OCI-LY1 (cell line): ENCODE measurements at regions not wholly inside any gene's neighbourhood (a gene's known extent, or its start where the extent isn't known, plus 50 kb on each side); places are given as distances from the start of the nearest gene placed in this dataset.

ENCODE experiments used
- H2AFZ ChIP-seq: fragments of 200-600 bp; sonication (generic), shearing (Covaris generic); 2 replicates; pipeline ENCODE4 v1.6.0; 2014; ENCODE audit warnings: antibody characterized with exemption, mild to moderate bottlenecking, low read length
- H3F3A ChIP-seq: fragments of 200-600 bp; sonication (generic), shearing (Covaris generic); 2 replicates; pipeline ENCODE4 v1.6.0; 2014; ENCODE audit warnings: mild to moderate bottlenecking, antibody characterized with exemption, low read length, moderate library complexity; ENCODE audit not compliant: insufficient read depth
- H3K27ac ChIP-seq: fragments of 200-600 bp; sonication (generic); 2 replicates; pipeline ENCODE4 v1.5.1; 2014; ENCODE audit warnings: low read length, mixed run types, mild to moderate bottlenecking, low read depth; ENCODE audit not compliant: poor library complexity, severe bottlenecking
- H3K27me3 ChIP-seq: fragments of 200-600 bp; sonication (generic); 2 replicates; pipeline ENCODE4 v1.6.0; 2014; ENCODE audit warnings: antibody characterized with exemption, mild to moderate bottlenecking, low read length, moderate library complexity; ENCODE audit not compliant: insufficient read depth
- H3K36me3 ChIP-seq: fragments of 200-600 bp; sonication (generic); 2 replicates; pipeline ENCODE4 v1.6.1; 2014; ENCODE audit warnings: mild to moderate bottlenecking, antibody characterized with exemption, low read length, moderate library complexity, mixed read lengths; ENCODE audit not compliant: insufficient read depth
- H3K4me1 ChIP-seq: fragments of 200-600 bp; sonication (generic); 2 replicates; pipeline ENCODE4 v1.5.1; 2014; ENCODE audit warnings: mild to moderate bottlenecking, low read length, moderate library complexity; ENCODE audit not compliant: insufficient read depth, severe bottlenecking
- H3K4me2 ChIP-seq: fragments of 200-600 bp; sonication (generic), shearing (Covaris generic); 2 replicates; pipeline ENCODE4 v1.6.1; 2014; ENCODE audit warnings: low read length
- H3K4me3 ChIP-seq: fragments of 200-600 bp; sonication (generic); 2 replicates; pipeline ENCODE4 v1.5.1; 2014; ENCODE audit warnings: low read length, low read depth, mild to moderate bottlenecking, mixed read lengths; ENCODE audit not compliant: poor library complexity, severe bottlenecking
- H3K79me2 ChIP-seq: fragments of 200-600 bp; shearing (Covaris generic); 2 replicates; pipeline ENCODE4 v1.6.1; 2016; ENCODE audit warnings: mixed run types, low read length, mixed read lengths; ENCODE audit not compliant: insufficient read depth
- H3K9ac ChIP-seq: fragments of 200-600 bp; sonication (generic), shearing (Covaris generic); 2 replicates; pipeline ENCODE4 v1.6.1; 2014; ENCODE audit warnings: mild to moderate bottlenecking, low read length, mixed read lengths
- H3K9me2 ChIP-seq: fragments of 200-600 bp; sonication (generic), shearing (Covaris generic); 2 replicates; pipeline ENCODE4 v1.6.1; 2014; ENCODE audit warnings: low read depth, mild to moderate bottlenecking, low read length, mixed read lengths
- H3K9me3 ChIP-seq: fragments of 200-600 bp; shearing (Covaris generic); 2 replicates; pipeline ENCODE4 v1.6.1; 2014; ENCODE audit warnings: low read length, mixed read lengths
- H4K20me1 ChIP-seq: fragments of 200-600 bp; sonication (generic), shearing (Covaris generic); 2 replicates; pipeline ENCODE4 v1.6.0; 2016; ENCODE audit warnings: mild to moderate bottlenecking, low read length; ENCODE audit not compliant: insufficient read depth
- EZH2 ChIP-seq: fragments of 200-600 bp; sonication (generic), shearing (Covaris generic); IDR thresholded peaks from 2 replicates; pipeline ENCODE4 v1.8.0; 2017; ENCODE audit warnings: borderline replicate concordance, mixed run types, mild to moderate bottlenecking, antibody characterized with exemption, low read length, moderate library complexity, mixed read lengths
- TF ChIP-seq, protein P1 (sequence below): fragments of 200-600 bp; sonication (generic), shearing (Covaris generic); IDR thresholded peaks from 2 replicates; pipeline ENCODE4 v1.5.1; 2017; ENCODE audit warnings: mild to moderate bottlenecking, antibody characterized with exemption, low read length, moderate library complexity, mixed read lengths

DNA sequence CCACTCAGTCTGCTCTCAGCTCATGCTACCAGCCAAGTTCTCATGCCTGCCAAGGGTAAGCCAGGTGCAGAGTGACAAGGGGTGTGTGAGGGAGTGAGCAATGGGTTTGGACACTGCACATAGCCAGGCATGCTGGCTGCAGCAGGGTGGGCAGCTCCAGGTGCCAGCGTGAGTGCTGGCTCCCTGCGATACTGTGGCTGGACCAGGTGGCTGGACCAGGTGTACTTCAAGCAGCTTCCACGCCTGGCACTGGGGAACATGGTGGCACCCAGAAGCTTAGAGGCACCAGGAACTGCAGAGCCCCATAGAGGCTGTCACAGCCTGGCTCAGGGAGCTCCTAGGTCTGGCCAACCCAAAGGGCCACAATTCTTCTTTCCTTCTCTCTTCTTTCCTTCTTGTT is 234.9 kb upstream of the GIMD1 start:
- H2AFZ ChIP-seq = no peak overlapping the region
- no peak overlapping the region for H3K4me3 ChIP-seq
- H3K9ac ChIP-seq = no peak overlapping the region

DNA sequence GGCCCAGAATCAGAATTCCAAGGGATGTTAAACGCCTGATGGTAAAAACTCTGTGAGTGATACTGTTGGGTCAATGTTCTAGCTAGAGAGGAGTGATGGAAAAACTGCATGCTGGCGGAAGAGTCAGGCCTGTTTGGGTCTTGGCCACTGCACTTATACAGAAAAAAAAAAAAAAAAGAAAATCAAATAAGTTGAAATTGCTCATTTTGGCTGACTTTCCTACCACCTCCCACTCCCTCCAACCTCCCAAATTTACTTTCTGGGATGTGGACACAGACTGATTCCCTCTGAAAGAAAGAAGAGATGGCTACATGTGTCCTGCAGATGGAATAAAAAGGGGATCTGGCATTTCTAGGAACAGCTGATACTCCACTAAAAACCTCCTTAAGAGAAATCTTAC is 234.1 kb upstream of the GIMD1 start:
- no peaks in the 10 kb centered on the region for H3K9me2 ChIP-seq
- no peaks in the 10 kb centered on the region for H3K27me3 ChIP-seq
- H3K9me3 ChIP-seq = no peaks in the 10 kb centered on the region
- H3K4me1 ChIP-seq = no peaks in the 10 kb centered on the region
- no peaks in the 10 kb centered on the region for H3K79me2 ChIP-seq
- no peaks in the 10 kb centered on the region for H3F3A ChIP-seq
- H3K4me3 ChIP-seq = no peak overlapping the region
- no peak overlapping the region for H3K27ac ChIP-seq
- no peaks in the 10 kb centered on the region for H4K20me1 ChIP-seq
- no peak overlapping the region for H3K4me2 ChIP-seq
- no peak overlapping the region for H3K9ac ChIP-seq
- TF ChIP-seq, protein P1, sequence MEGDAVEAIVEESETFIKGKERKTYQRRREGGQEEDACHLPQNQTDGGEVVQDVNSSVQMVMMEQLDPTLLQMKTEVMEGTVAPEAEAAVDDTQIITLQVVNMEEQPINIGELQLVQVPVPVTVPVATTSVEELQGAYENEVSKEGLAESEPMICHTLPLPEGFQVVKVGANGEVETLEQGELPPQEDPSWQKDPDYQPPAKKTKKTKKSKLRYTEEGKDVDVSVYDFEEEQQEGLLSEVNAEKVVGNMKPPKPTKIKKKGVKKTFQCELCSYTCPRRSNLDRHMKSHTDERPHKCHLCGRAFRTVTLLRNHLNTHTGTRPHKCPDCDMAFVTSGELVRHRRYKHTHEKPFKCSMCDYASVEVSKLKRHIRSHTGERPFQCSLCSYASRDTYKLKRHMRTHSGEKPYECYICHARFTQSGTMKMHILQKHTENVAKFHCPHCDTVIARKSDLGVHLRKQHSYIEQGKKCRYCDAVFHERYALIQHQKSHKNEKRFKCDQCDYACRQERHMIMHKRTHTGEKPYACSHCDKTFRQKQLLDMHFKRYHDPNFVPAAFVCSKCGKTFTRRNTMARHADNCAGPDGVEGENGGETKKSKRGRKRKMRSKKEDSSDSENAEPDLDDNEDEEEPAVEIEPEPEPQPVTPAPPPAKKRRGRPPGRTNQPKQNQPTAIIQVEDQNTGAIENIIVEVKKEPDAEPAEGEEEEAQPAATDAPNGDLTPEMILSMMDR = no peak
- TF ChIP-seq EZH2 = no peak
- H3K36me3 ChIP-seq = no peaks in the 10 kb centered on the region
- H2AFZ ChIP-seq = no peak overlapping the region

More for the DNA sequence above, 234.9 kb upstream of the GIMD1 start:
- H3K9me3 ChIP-seq = no peaks in the 10 kb centered on the region
- H3K27me3 ChIP-seq = no peaks in the 10 kb centered on the region
- H3F3A ChIP-seq = no peaks in the 10 kb centered on the region
- no peaks in the 10 kb centered on the region for H3K36me3 ChIP-seq
- no peaks in the 10 kb centered on the region for H4K20me1 ChIP-seq
- H3K4me2 ChIP-seq = no peak overlapping the region
- H3K27ac ChIP-seq = no peak overlapping the region
- H3K79me2 ChIP-seq = no peaks in the 10 kb centered on the region
- no peaks in the 10 kb centered on the region for H3K9me2 ChIP-seq
- H3K4me1 ChIP-seq = no peaks in the 10 kb centered on the region
- TF ChIP-seq EZH2 = no peak
- TF ChIP-seq, protein P1 = no peak

- Histone ChIP-seq H3F3A (no peaks in the 10 kb centered on the region), H3K9ac (no peak overlapping the region), H3K4me1 (no peaks in the 10 kb centered on the region), H4K20me1 (no peaks in the 10 kb centered on the region), H3K4me3 (no peak overlapping the region), H3K9me2 (no peaks in the 10 kb centered on the region), H3K36me3 (no peaks in the 10 kb centered on the region), H3K9me3 (no peaks in the 10 kb centered on the region), H3K4me2 (no peak overlapping the region), H3K79me2 (no peaks in the 10 kb centered on the region), H2AFZ (no peak overlapping the region), H3K27ac (no peak overlapping the region), H3K27me3 (no peaks in the 10 kb centered on the region)
- TF ChIP-seq EZH2 = no peak
- TF ChIP-seq, protein P1 = no peak
These were observed 232.9 kb upstream of the GIMD1 start for GRCh38 chr4:106601519-106601918.
